H1 (cell line): ENCODE measurements at regions not wholly inside any gene's neighbourhood (a gene's known extent, or its start where the extent isn't known, plus 50 kb on each side); places are given as distances from the start of the nearest gene placed in this dataset.

Experiments
- CTCF ChIA-PET: fragments of 300-600 bp; sonication (Branson Sonifier 250); formaldehyde crosslinking; loops from one replicate; lab custom pipeline; 2021; ENCODE audit not compliant: partially characterized antibody; lab: Charles Lee
- POLR2A ChIA-PET: fragments of 300-600 bp; sonication (Branson Sonifier 250); formaldehyde crosslinking; loops from one replicate; lab custom pipeline; 2021; ENCODE audit warnings: inconsistent platforms; ENCODE audit not compliant: partially characterized antibody; lab: Charles Lee
- DNase-seq, 2 experiments: peaks; one replicate each; pipeline versions ENCODE4 v3.0.0 to v3.0.0-alpha.2; 2010 to 2022; ENCODE audit warnings: low spot score in 2 of 2, low read depth in 1 of 2, mixed read lengths in 1 of 2
- FAIRE-seq: peaks from 2 replicates; lab custom pipeline; 2011; peaks lifted over from hg19 to GRCh38; lab: Jason Lieb, UNC
- H2AFZ ChIP-seq: 2 replicates; pipeline ENCODE4 v1.8.1; 2012; ENCODE audit warnings: low read length, inconsistent platforms
- H2AK5ac ChIP-seq: 2 replicates; pipeline ENCODE4 v1.6.1; 2013; ENCODE audit warnings: low read depth, low read length
- H2BK120ac ChIP-seq: replicated peaks from 2 replicates; pipeline ENCODE3; 2013; ENCODE audit warnings: low read depth, low read length, inconsistent platforms
- H2BK12ac ChIP-seq: 2 replicates; pipeline ENCODE4 v1.6.1; 2013; ENCODE audit warnings: low read depth, low read length
- H2BK15ac ChIP-seq: 2 replicates; pipeline ENCODE4 v1.6.1; 2013; ENCODE audit warnings: low read length
- H2BK20ac ChIP-seq: 2 replicates; pipeline ENCODE4 v1.6.1; 2013; ENCODE audit warnings: low read length
- H2BK5ac ChIP-seq: 2 replicates; pipeline ENCODE4 v1.6.1; 2013; ENCODE audit warnings: low read depth, low read length
- H3K14ac ChIP-seq: 2 replicates; pipeline ENCODE4 v1.6.1; 2013; ENCODE audit warnings: inconsistent platforms; ENCODE audit not compliant: insufficient read length
- H3K18ac ChIP-seq: 2 replicates; pipeline ENCODE4 v1.6.1; 2013; ENCODE audit warnings: low read length; ENCODE audit errors: extremely low read depth
- H3K23ac ChIP-seq: 2 replicates; pipeline ENCODE4 v1.6.1; 2013; ENCODE audit warnings: inconsistent platforms; ENCODE audit not compliant: insufficient read length
- H3K23me2 ChIP-seq: 2 replicates; pipeline ENCODE4 v1.6.1; 2013; ENCODE audit warnings: low read depth, low read length
- H3K27ac ChIP-seq: 2 replicates; pipeline ENCODE4 v1.6.1; 2011; ENCODE audit warnings: low read depth, low read length, inconsistent platforms
- H3K27me3 ChIP-seq, 4 experiments: replicated peaks in 1 of 4; 1 replicate in 1 of 4; 2 replicates in 3 of 4; pipeline versions ENCODE4 v1.6.1 to v1.8.1; 2011 to 2013; ENCODE audit warnings: low read length in 3 of 4, mild to moderate bottlenecking in 3 of 4, inconsistent platforms in 2 of 4, mixed read lengths in 2 of 4, moderate library complexity in 1 of 4; ENCODE audit not compliant: control insufficient read depth in 3 of 4, insufficient read depth in 3 of 4; ENCODE audit errors: extremely low read depth in 1 of 4
- H3K36me3 ChIP-seq, 4 experiments: 2 replicates each; pipeline versions ENCODE4 v1.6.1 to v1.8.1; 2011 to 2013; ENCODE audit warnings: mild to moderate bottlenecking in 4 of 4, low read length in 3 of 4, moderate library complexity in 2 of 4, control low read depth in 1 of 4, inconsistent platforms in 1 of 4; ENCODE audit not compliant: insufficient read depth in 4 of 4, control insufficient read depth in 2 of 4
- H3K4ac ChIP-seq: replicated peaks from 2 replicates; pipeline ENCODE3; 2013; ENCODE audit warnings: low read length, low read depth, mixed read lengths, inconsistent platforms; ENCODE audit not compliant: insufficient read length
- H3K4me1 ChIP-seq, 4 experiments: replicated peaks in 1 of 4; 1 replicate in 1 of 4; 2 replicates in 3 of 4; pipeline versions ENCODE4 v1.6.1 to v1.8.1; 2011 to 2013; ENCODE audit warnings: low read length in 3 of 4, inconsistent platforms in 2 of 4, mixed read lengths in 1 of 4; ENCODE audit not compliant: insufficient read depth in 4 of 4, control insufficient read depth in 3 of 4
- H3K4me2 ChIP-seq, 2 experiments: 2 replicates each; pipeline versions ENCODE4 v1.6.1 to v1.8.1; 2011 to 2013; ENCODE audit warnings: low read depth in 2 of 2, low read length in 2 of 2, control low read depth in 1 of 2, inconsistent platforms in 1 of 2, mild to moderate bottlenecking in 1 of 2; ENCODE audit not compliant: insufficient read depth in 1 of 2
- H3K4me3 ChIP-seq, 4 experiments: fragments of 200-600, 300-600 bp in 1 of 4; sonication (generic), shearing (Covaris generic), sonication (Bioruptor Twin) in 1 of 4; 2 replicates each; pipeline versions ENCODE4 v1.5.1 to v1.8.1; 2011 to 2016; ENCODE audit warnings: low read length in 4 of 4, low read depth in 3 of 4, control low read depth in 2 of 4, inconsistent platforms in 2 of 4, mild to moderate bottlenecking in 2 of 4, mixed read lengths in 1 of 4, moderate library complexity in 1 of 4; ENCODE audit not compliant: insufficient read depth in 2 of 4; ENCODE audit errors: extremely low read depth in 1 of 4
- H3K56ac ChIP-seq: replicated peaks from 2 replicates; pipeline ENCODE3; 2013; ENCODE audit warnings: low read depth, mild to moderate bottlenecking, mixed read lengths, low read length, inconsistent platforms; ENCODE audit not compliant: insufficient read length
- H3K79me1 ChIP-seq: 2 replicates; pipeline ENCODE4 v1.6.1; 2013; ENCODE audit warnings: low read depth, low read length, control low read depth
- H3K79me2 ChIP-seq, 2 experiments: 2 replicates each; pipeline versions ENCODE4 v1.6.1 to v1.8.1; 2012 to 2013; ENCODE audit warnings: low read length in 2 of 2, mild to moderate bottlenecking in 2 of 2, inconsistent platforms in 1 of 2; ENCODE audit not compliant: insufficient read depth in 2 of 2, control insufficient read depth in 1 of 2
- H3K9ac ChIP-seq, 4 experiments: replicated peaks in 1 of 4; 1 replicate in 1 of 4; 2 replicates in 3 of 4; pipeline versions ENCODE4 v1.6.1 to v1.8.1; 2011 to 2013; ENCODE audit warnings: low read depth in 3 of 4, low read length in 3 of 4, control low read depth in 2 of 4, mild to moderate bottlenecking in 2 of 4, moderate library complexity in 2 of 4, inconsistent platforms in 1 of 4; ENCODE audit errors: extremely low read depth in 1 of 4
- H3K9me3 ChIP-seq, 2 experiments: 2 replicates each; pipeline versions ENCODE4 v1.6.1 to v1.8.1; 2012 to 2013; ENCODE audit warnings: mild to moderate bottlenecking in 2 of 2, moderate library complexity in 2 of 2, control low read depth in 1 of 2, inconsistent platforms in 1 of 2, low read depth in 1 of 2, low read length in 1 of 2, mixed read lengths in 1 of 2; ENCODE audit not compliant: insufficient read depth in 2 of 2
- H4K20me1 ChIP-seq, 2 experiments: replicated peaks in 1 of 2; 2 replicates each; pipeline versions ENCODE3 to v1.8.1; 2011 to 2013; ENCODE audit warnings: inconsistent platforms in 2 of 2, low read length in 2 of 2, mild to moderate bottlenecking in 1 of 2; ENCODE audit not compliant: insufficient read depth in 2 of 2, control insufficient read depth in 1 of 2
- H4K5ac ChIP-seq: 2 replicates; pipeline ENCODE4 v1.6.1; 2013; ENCODE audit warnings: low read length, low read depth, mixed read lengths, inconsistent platforms; ENCODE audit not compliant: insufficient read length
- H4K8ac ChIP-seq: 2 replicates; pipeline ENCODE4 v1.8.0; 2013; ENCODE audit warnings: mild to moderate bottlenecking, moderate library complexity, low read length, inconsistent platforms; ENCODE audit not compliant: insufficient read depth; ENCODE audit errors: extremely low read depth
- H4K91ac ChIP-seq: replicated peaks from 2 replicates; pipeline ENCODE3; 2013; ENCODE audit warnings: low read length, mixed read lengths, inconsistent platforms; ENCODE audit not compliant: insufficient read length
- BCL11A ChIP-seq, 2 experiments: IDR thresholded peaks; one replicate each; pipeline ENCODE4 v1.6.1; 2011; ENCODE audit warnings: low read depth in 2 of 2, low read length in 2 of 2, mild to moderate bottlenecking in 2 of 2
- CHD2 ChIP-seq: IDR thresholded peaks from 2 replicates; pipeline ENCODE4 v1.6.1; 2012; ENCODE audit warnings: low read length, improper control_type of control experiment
- EP300 ChIP-seq, 2 experiments: IDR thresholded peaks; 1 replicate in 1 of 2; 2 replicates in 1 of 2; pipeline ENCODE4 v1.6.1; 2011 to 2012; ENCODE audit warnings: low read depth in 2 of 2, low read length in 2 of 2, mild to moderate bottlenecking in 2 of 2, borderline replicate concordance in 1 of 2, inconsistent platforms in 1 of 2, moderate library complexity in 1 of 2
- KDM5A ChIP-seq: fragments of 200-600 bp; IDR thresholded peaks from 2 replicates; pipeline ENCODE4 v1.7.1; 2012; ENCODE audit warnings: mild to moderate bottlenecking, low read length, inconsistent platforms, mixed read lengths
- POLR2A ChIP-seq, 2 experiments: IDR thresholded peaks; 1 replicate in 1 of 2; 2 replicates in 1 of 2; pipeline ENCODE4 v1.6.1; 2011; ENCODE audit warnings: low read depth in 2 of 2, low read length in 2 of 2, mild to moderate bottlenecking in 2 of 2; ENCODE audit errors: control extremely low read depth in 1 of 2
- POLR2AphosphoS5 ChIP-seq: IDR thresholded peaks from 2 replicates; pipeline ENCODE4 v1.6.1; 2011; ENCODE audit warnings: low read depth, low read length
- POU5F1 ChIP-seq: IDR thresholded peaks from 2 replicates; pipeline ENCODE4 v1.6.1; 2011; ENCODE audit warnings: low read depth, mild to moderate bottlenecking, low read length, moderate library complexity
- RBBP5 ChIP-seq: IDR thresholded peaks from 2 replicates; pipeline ENCODE4 v1.7.1; 2012; ENCODE audit warnings: low read depth, mild to moderate bottlenecking, inconsistent platforms, low read length, moderate library complexity, borderline replicate concordance
- SAP30 ChIP-seq: fragments of 300-600 bp; sonication (generic); IDR thresholded peaks from 2 replicates; pipeline ENCODE4 v1.7.1; 2012; ENCODE audit warnings: low read length, moderate library complexity, mild to moderate bottlenecking, inconsistent platforms; ENCODE audit not compliant: insufficient read depth, insufficient replicate concordance
- SP4 ChIP-seq: IDR thresholded peaks from 2 replicates; pipeline ENCODE4 v1.6.1; 2012; ENCODE audit warnings: low read length, inconsistent platforms
- TAF1 ChIP-seq: IDR thresholded peaks from 2 replicates; pipeline ENCODE4 v1.6.1; 2011; ENCODE audit warnings: mild to moderate bottlenecking, low read depth, low read length
- YY1 ChIP-seq: IDR thresholded peaks from 2 replicates; pipeline ENCODE4 v1.6.1; 2011; ENCODE audit warnings: low read depth, mild to moderate bottlenecking, low read length
- WGBS, 2 experiments: shearing (Covaris generic) in 1 of 2; methylation state at CpG; one replicate each; pipeline versions ENCODE4 v1.1.6 to v1.1.7; 2013 to 2015; ENCODE audit warnings: low lambda C conversion rate in 2 of 2, mixed read lengths in 2 of 2, inconsistent platforms in 1 of 2, low coverage in 1 of 2, missing lambda C conversion rate in 1 of 2; ENCODE audit not compliant: insufficient replicate concordance in 2 of 2, insufficient coverage in 1 of 2, insufficient read length in 1 of 2; ENCODE audit errors: extremely low coverage in 1 of 2, missing lambda C conversion rate in 1 of 2; 5-methylcytosine and 5-hydroxymethylcytosine counted together
- TF ChIP-seq, protein P1 (sequence below): IDR thresholded peaks from 2 replicates; pipeline ENCODE4 v1.6.1; 2011; ENCODE audit warnings: low read length, improper control_type of control experiment
- TF ChIP-seq, protein P2 (sequence below): IDR thresholded peaks from 2 replicates; pipeline ENCODE4 v1.6.1; 2011; ENCODE audit warnings: low read depth, mild to moderate bottlenecking, low read length; ENCODE audit not compliant: insufficient read depth

- Histone ChIP-seq H2AFZ (no peak overlapping the region), H3K23me2 (no peaks in the 10 kb centered on the region), H3K4ac (no peak overlapping the region), H3K56ac (no peak overlapping the region), H2BK20ac (no peak overlapping the region), H4K8ac (no peak overlapping the region), H2BK15ac (no peak overlapping the region), H2BK5ac (no peak overlapping the region), H3K18ac (no peak overlapping the region), H3K9ac (no peak overlapping the region), H3K4me3 (no peak overlapping the region), H3K4me1 (no peaks in the 10 kb centered on the region), H3K27ac (no peak overlapping the region), H3K79me1 (no peaks in the 10 kb centered on the region), H4K5ac (no peak overlapping the region), H2BK12ac (no peak overlapping the region), H3K36me3 (no peaks in the 10 kb centered on the region), H2AK5ac (no peak overlapping the region), H3K27me3 (no peaks in the 10 kb centered on the region), H3K4me2 (no peak overlapping the region), H4K20me1 (no peaks in the 10 kb centered on the region), H3K9me3 (no peaks in the 10 kb centered on the region), H3K23ac (no peak overlapping the region), H3K14ac (no peak overlapping the region), H4K91ac (no peak overlapping the region), H2BK120ac (no peak overlapping the region), H3K79me2 (no peaks in the 10 kb centered on the region)
- DNase-seq: no peak
- ChIA-PET POLR2A (no interaction called here), CTCF (interaction anchor here (1.1 to 1.6 kb wide), 3 partner anchors 23 to 112 kb away, joined by 3 read pairs; no protein-coding TSS in a partner anchor)
- FAIRE-seq: no peak
- 86% methylated on average over 5 of the region's 5 CpGs; no CpG with 5 or more reads in 1 of the 2 experiments for WGBS, 2 experiments
- TF ChIP-seq POLR2AphosphoS5: no peak
- TF ChIP-seq, protein P1, sequence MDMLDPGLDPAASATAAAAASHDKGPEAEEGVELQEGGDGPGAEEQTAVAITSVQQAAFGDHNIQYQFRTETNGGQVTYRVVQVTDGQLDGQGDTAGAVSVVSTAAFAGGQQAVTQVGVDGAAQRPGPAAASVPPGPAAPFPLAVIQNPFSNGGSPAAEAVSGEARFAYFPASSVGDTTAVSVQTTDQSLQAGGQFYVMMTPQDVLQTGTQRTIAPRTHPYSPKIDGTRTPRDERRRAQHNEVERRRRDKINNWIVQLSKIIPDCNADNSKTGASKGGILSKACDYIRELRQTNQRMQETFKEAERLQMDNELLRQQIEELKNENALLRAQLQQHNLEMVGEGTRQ: no peak
- TF ChIP-seq SAP30: no peak
- TF ChIP-seq CHD2: no peak
- TF ChIP-seq TAF1: no peak
- TF ChIP-seq KDM5A: no peak
- TF ChIP-seq POU5F1: no peak
- no peak for TF ChIP-seq POLR2A (IDR thresholded peaks at IDR 0.05; ENCODE audit: control extremely low read depth in 1 of 2, low read depth in 2 of 2, low read length in 2 of 2)
- no peak for TF ChIP-seq RBBP5
- no peak for TF ChIP-seq SP4
- no peak for TF ChIP-seq YY1
- TF ChIP-seq, protein P2, sequence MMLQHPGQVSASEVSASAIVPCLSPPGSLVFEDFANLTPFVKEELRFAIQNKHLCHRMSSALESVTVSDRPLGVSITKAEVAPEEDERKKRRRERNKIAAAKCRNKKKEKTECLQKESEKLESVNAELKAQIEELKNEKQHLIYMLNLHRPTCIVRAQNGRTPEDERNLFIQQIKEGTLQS: no peak
- TF ChIP-seq EP300 (IDR thresholded peaks at IDR 0.05; ENCODE audit: borderline replicate concordance in 1 of 2, low read depth in 2 of 2, low read length in 2 of 2): no peak
- no peak for TF ChIP-seq BCL11A (IDR thresholded peaks at IDR 0.05; ENCODE audit: low read depth in 2 of 2, low read length in 2 of 2)
Measured at GRCh38 chr9:16085167-16085726, 532.4 kb downstream of the CCDC171 start.
